Loucy (cell line): ENCODE measurements at regions not wholly inside any gene's neighbourhood (a gene's known extent, or its start where the extent isn't known, plus 50 kb on each side); places are given as distances from the start of the nearest gene placed in this dataset.

Experiments
- CTCF ChIP-seq: fragments of 200-600 bp; sonication (generic); conservative IDR thresholded peaks from 2 replicates; pipeline ENCODE4 v1.5.1; 2014; ENCODE audit warnings: mild to moderate bottlenecking, antibody characterized with exemption, low read length
- EZH2phosphoT487 ChIP-seq: fragments of 200-600 bp; IDR thresholded peaks from 2 replicates; pipeline ENCODE4 v1.6.1; 2018; ENCODE audit warnings: antibody characterized with exemption, mild to moderate bottlenecking, moderate library complexity, borderline replicate concordance

- TF ChIP-seq CTCF (no peak), EZH2phosphoT487 (no peak)
Observed at GRCh38 chr12:11578461-11578993, 70.9 kb upstream of the ETV6 start.
